Activated naive CD4-positive, alpha-beta T cell treated with anti-CD3 and anti-CD28 coated beads, Interleukin-2, amount 10 ng/mL, durations not matched to agents 7 days and 5 days (primary cell): ENCODE measurements at regions not wholly inside any gene's neighbourhood (a gene's known extent, or its start where the extent isn't known, plus 50 kb on each side); places are given as distances from the start of the nearest gene placed in this dataset.

Source experiments
- CTCF ChIA-PET: fragments of 350-600 bp; sonication (Branson Sonifier 250); formaldehyde crosslinking; loops from one replicate; lab custom pipeline; 2021; ENCODE audit warnings: antibody characterized with exemption; lab: Charles Lee
- DNase-seq: peaks from one replicate; pipeline ENCODE4 v3.0.0-alpha.2; 2020
- H3K27ac Mint-ChIP-seq: one replicate; pipeline ENCODE4 v1.8.0; 2021; ENCODE audit warnings: mild to moderate bottlenecking, moderate library complexity, mixed read lengths
- H3K27me3 Mint-ChIP-seq: one replicate; pipeline ENCODE4 v1.8.0; 2021; ENCODE audit warnings: mild to moderate bottlenecking, mixed read lengths
- H3K36me3 Mint-ChIP-seq: one replicate; pipeline ENCODE4 v1.8.0; 2021; ENCODE audit warnings: mixed read lengths
- H3K4me1 Mint-ChIP-seq: one replicate; pipeline ENCODE4 v1.8.0; 2021; ENCODE audit warnings: mixed read lengths
- H3K4me3 Mint-ChIP-seq: one replicate; pipeline ENCODE4 v1.8.0; 2021; ENCODE audit warnings: mild to moderate bottlenecking, moderate library complexity, mixed read lengths
- H3K9me3 Mint-ChIP-seq: one replicate; pipeline ENCODE4 v1.8.0; 2021; ENCODE audit warnings: mixed read lengths

DNA sequence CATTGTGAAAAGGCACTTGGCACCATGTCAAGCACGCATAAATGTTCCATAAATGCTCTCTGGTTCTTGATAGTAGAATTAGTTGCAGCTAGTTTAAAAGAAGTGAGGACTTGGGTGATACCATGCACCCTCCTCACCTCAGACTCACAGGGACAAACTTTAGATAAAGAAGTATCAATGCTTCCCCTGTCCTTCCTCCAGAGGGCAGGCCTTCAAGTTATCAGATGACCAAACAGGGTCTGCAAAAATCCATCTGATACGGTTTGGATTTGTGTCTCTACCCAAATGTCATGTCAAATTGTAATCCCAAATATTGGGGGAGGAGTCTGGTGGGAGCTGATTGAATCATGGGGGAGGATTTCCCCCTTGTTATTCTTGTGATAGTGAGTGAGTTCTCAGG, 54.1 kb downstream of the C1QL2 start:
- Mint-ChIP-seq H3K9me3 (no peaks in the 10 kb centered on the region), H3K4me3 (no peak overlapping the region), H3K4me1 (no peaks in the 10 kb centered on the region), H3K36me3 (no peaks in the 10 kb centered on the region), H3K27ac (no peak overlapping the region), H3K27me3 (no peaks in the 10 kb centered on the region)
- CTCF ChIA-PET, result no interaction called here
- DNase-seq, result no peak

DNA sequence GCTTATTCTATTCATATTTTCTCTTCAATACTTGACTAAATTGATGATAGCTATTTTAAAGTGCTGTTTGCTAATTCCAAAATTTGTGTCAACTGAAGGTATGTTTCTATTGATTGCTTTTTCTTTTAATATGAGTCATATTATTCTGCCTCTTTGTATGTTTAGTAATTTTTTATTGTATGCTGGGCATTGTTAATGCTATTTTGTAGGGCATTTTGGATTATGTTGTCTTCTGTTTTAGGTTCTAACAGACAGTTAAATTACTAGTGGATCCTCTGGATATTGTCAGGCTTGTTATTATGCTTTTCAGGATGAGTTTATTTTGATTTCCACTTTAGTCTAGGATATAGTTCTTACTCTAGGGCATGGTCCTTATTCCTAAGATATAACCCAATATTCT, 55.6 kb downstream of the C1QL2 start:
- Mint-ChIP-seq H3K27ac (no peak overlapping the region), H3K4me1 (no peaks in the 10 kb centered on the region), H3K27me3 (no peaks in the 10 kb centered on the region), H3K4me3 (no peak overlapping the region), H3K36me3 (no peaks in the 10 kb centered on the region), H3K9me3 (no peaks in the 10 kb centered on the region)
- DNase-seq, result no peak
- CTCF ChIA-PET, result no interaction called here

DNA sequence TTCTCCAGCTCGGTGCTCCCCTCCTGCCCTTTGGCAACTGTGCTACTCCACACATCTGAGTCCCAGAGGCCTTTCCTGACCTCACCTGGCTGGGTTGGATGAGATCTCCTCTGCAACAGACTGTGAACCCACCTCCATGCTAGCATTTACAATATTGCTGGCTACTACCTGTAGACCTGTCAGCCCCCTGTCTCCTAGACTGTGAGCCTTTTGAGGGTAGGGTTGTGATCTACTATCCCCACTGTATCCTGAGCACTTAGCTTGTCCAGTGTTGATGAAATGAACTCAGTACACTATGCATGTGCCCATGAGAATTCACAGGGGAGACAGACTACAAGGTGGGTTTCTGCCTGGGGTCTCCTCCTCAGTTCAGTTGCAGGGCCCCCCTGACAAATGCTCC, 70.1 kb downstream of the C1QL2 start:
- no peak for DNase-seq
- no peak overlapping the region for H3K4me3 Mint-ChIP-seq
- H3K4me1 Mint-ChIP-seq, result no peaks in the 10 kb centered on the region
- H3K36me3 Mint-ChIP-seq, result no peaks in the 10 kb centered on the region
- no peak overlapping the region for H3K27ac Mint-ChIP-seq
- H3K27me3 Mint-ChIP-seq, result no peaks in the 10 kb centered on the region
- CTCF ChIA-PET, result no interaction called here
- no peaks in the 10 kb centered on the region for H3K9me3 Mint-ChIP-seq

DNA sequence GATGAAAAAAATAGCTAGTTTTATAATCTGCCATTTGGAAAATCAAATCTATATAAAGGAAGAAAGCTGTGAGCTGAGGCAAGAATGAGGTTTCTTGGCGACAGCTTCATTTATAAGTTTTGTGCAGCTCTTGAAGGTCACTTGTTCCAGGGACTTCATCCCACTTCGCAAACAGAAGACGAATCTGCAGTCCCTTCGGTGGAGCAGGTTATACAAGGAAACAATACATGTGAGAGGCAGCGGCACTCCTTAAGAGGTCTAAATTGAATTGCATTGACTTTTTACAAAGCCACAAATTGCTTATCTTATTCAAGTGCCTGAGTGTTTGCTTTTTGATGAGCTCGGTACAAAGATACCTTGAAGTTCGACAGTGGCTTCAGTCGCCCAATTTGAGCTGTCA, 72.2 kb downstream of the C1QL2 start:
- no peaks in the 10 kb centered on the region for H3K36me3 Mint-ChIP-seq
- no peak for DNase-seq
- H3K4me3 Mint-ChIP-seq, result no peak overlapping the region
- H3K9me3 Mint-ChIP-seq, result no peaks in the 10 kb centered on the region
- CTCF ChIA-PET, result no interaction called here
- H3K27ac Mint-ChIP-seq, result no peak overlapping the region
- H3K4me1 Mint-ChIP-seq, result no peaks in the 10 kb centered on the region
- H3K27me3 Mint-ChIP-seq, result no peaks in the 10 kb centered on the region

DNA sequence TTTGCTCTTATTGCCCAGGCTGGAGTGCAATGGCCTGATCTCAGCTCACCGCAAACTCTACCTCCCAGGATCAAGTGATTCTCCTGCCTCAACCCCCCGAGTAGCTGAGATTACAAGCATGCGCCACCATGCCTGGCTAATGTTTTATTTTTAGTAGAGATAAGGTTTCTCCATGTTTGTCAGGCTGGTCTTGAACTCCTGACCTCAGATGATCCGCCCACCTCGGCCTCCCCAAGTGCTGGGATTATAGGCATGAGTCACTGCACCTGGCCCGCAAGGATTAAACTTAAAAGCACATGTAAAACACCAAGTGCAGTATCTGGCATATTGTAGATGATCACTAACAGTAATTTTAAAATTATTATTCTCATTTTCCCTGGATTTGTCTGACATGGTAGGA, 72.9 kb downstream of the C1QL2 start:
- H3K27me3 Mint-ChIP-seq, result no peaks in the 10 kb centered on the region
- H3K4me3 Mint-ChIP-seq, result no peak overlapping the region
- no peaks in the 10 kb centered on the region for H3K36me3 Mint-ChIP-seq
- no peaks in the 10 kb centered on the region for H3K9me3 Mint-ChIP-seq
- H3K27ac Mint-ChIP-seq, result no peak overlapping the region
- CTCF ChIA-PET, result no interaction called here
- H3K4me1 Mint-ChIP-seq, result no peaks in the 10 kb centered on the region
- no peak for DNase-seq

DNA sequence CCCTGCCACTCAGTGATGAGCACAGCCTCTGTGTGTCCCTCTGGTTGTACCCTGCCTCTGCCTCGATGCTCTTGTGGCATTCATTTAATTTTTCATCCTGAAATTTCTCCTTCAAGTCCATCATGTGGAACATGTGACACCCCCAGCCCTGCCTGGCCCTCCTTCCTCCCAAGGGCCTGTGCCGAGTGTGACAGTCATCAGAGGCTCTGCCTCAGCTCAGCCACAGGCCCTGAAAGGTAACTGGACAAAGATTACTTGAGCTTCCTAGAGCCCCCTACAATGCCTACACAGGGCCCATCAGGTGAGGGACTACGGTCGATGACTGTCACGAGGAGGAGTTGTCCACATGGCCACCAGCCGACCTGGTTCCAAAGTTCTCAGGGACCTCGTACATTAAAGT, 75.1 kb downstream of the C1QL2 start:
- Mint-ChIP-seq H3K27ac (no peak overlapping the region), H3K36me3 (no peaks in the 10 kb centered on the region), H3K4me3 (no peak overlapping the region), H3K9me3 (no peaks in the 10 kb centered on the region), H3K4me1 (no peaks in the 10 kb centered on the region), H3K27me3 (no peaks in the 10 kb centered on the region)
- CTCF ChIA-PET, result no interaction called here
- no peak for DNase-seq

DNA sequence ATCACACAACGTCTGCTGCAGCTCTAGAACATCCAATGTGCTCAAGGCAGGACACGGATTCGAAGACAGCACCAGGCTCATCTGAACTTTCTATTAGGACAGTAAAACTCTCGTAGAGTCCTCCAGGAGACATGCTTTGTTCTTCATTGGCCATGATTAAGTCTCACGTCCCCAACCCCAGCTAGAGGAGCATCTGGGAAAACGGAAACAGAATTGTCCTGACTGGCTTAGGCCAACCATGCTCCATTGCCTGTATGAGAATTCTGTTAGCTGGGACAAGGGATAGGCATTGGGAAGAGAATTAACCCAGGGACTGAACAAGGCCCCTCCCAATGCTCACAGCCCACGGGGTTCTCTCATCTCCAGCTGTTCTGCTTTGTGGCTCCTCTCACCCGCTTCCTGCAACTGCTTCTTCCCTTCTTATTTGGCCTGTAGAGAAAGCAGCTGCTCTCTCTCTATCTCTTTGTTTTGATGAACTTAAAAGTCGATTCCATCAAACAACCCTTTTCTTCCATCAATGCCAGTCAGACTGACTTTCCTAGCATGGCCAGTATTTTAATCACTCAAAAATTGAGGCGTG, 75.6 kb downstream of the C1QL2 start:
- DNase-seq, result no peak
- CTCF ChIA-PET, result no interaction called here
- Mint-ChIP-seq H3K9me3 (no peaks in the 10 kb centered on the region), H3K27ac (no peak overlapping the region), H3K27me3 (no peaks in the 10 kb centered on the region), H3K4me3 (no peak overlapping the region), H3K36me3 (no peaks in the 10 kb centered on the region), H3K4me1 (no peaks in the 10 kb centered on the region)

DNA sequence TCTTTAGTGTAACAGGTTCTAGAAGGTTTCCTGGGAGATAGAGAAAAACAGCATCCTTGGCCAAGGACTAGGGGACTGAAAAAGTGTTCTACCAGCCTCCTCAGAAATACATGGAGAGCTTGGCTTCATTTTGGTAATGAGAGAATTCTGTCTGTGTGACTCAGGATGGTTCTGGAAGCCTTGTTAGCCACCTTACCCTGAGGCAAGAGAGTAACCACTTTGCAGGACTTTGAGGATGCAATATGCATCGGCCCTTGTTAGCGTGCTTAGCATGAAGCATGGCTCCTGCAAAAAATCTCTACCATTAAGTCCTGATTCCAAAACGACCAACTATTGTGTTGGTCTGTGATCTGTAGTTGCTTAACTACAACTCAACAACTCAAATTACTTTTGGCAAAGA, 79.8 kb downstream of the C1QL2 start:
- H3K4me3 Mint-ChIP-seq, result no peak overlapping the region
- no peaks in the 10 kb centered on the region for H3K27me3 Mint-ChIP-seq
- CTCF ChIA-PET, result no interaction called here
- H3K36me3 Mint-ChIP-seq, result no peaks in the 10 kb centered on the region
- no peaks in the 10 kb centered on the region for H3K9me3 Mint-ChIP-seq
- DNase-seq, result no peak
- H3K4me1 Mint-ChIP-seq, result no peaks in the 10 kb centered on the region
- H3K27ac Mint-ChIP-seq, result no peak overlapping the region

DNA sequence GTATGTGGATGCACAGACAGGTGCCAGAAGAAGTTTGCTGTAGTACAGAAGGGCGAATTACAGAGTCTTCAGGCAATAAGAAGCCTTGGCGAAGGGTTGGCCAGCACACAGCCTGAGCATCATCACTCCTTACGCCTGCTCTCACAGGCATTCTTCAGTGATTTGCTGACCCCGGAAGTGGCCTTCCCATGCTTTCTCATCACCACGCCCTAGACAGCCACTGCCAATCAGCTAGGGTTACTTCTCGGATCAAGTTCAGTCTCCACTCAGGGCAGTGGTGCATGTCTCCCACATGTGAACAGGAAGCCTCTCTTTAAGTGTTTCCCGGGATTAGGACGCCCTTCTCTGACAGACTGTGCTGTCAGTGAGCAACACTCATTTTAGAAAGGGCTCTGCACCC, 81.8 kb downstream of the C1QL2 start:
- no peak overlapping the region for H3K4me3 Mint-ChIP-seq
- CTCF ChIA-PET, result no interaction called here
- no peaks in the 10 kb centered on the region for H3K36me3 Mint-ChIP-seq
- H3K27me3 Mint-ChIP-seq, result no peaks in the 10 kb centered on the region
- H3K27ac Mint-ChIP-seq, result no peak overlapping the region
- H3K9me3 Mint-ChIP-seq, result no peaks in the 10 kb centered on the region
- H3K4me1 Mint-ChIP-seq, result no peaks in the 10 kb centered on the region
- no peak for DNase-seq

DNA sequence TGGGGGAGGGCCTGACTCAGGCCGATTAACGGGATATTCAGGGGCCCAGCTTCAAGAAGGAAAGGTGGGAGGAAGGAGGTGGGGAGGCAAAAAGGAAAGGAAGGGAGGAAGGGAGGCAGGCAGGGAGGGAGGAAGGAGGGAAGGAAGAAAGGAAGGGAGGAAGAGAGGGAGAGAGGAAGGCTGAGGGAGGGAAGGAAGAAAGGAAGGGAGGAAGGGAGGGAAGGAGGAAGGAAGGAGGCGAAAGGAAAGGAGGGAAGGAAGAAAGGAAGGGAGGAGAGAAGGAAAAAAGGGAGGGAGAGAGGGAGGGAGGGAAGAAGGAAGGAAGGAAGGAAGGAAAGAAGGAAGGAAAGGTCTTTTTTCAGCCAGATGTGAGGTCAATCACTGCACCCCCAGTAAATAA, 85.3 kb downstream of the C1QL2 start:
- CTCF ChIA-PET, result no interaction called here
- no peaks in the 10 kb centered on the region for H3K27me3 Mint-ChIP-seq

DNA sequence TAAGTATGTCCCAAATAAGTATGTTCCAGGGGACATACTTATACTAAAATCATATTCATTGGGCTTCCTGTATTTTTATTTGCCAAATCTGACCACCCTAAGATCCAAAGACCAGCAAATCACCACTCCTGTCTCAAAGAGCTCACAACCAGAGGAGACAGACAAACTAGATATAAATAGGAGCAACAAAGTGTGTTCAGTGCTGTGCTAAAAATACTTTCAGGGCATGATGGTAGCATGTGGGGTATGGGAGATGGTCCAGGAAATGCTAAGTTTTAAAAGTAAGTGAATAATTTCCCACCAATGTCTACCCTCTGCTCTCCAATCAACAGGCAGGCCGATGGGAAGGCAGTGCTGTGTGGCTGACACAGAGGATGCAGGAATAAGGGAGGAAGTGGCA, 87.1 kb downstream of the C1QL2 start:
- DNase-seq, result no peak
- Mint-ChIP-seq H3K27me3 (no peaks in the 10 kb centered on the region), H3K9me3 (no peaks in the 10 kb centered on the region), H3K4me1 (no peaks in the 10 kb centered on the region), H3K27ac (no peak overlapping the region), H3K36me3 (no peaks in the 10 kb centered on the region), H3K4me3 (no peak overlapping the region)
- CTCF ChIA-PET, result no interaction called here

More for the DNA sequence above, 85.3 kb downstream of the C1QL2 start:
- H3K9me3 Mint-ChIP-seq, result no peaks in the 10 kb centered on the region
- H3K4me3 Mint-ChIP-seq, result no peak overlapping the region
- H3K4me1 Mint-ChIP-seq, result no peaks in the 10 kb centered on the region
- no peak overlapping the region for H3K27ac Mint-ChIP-seq
- DNase-seq, result no peak
- H3K36me3 Mint-ChIP-seq, result no peaks in the 10 kb centered on the region

DNA sequence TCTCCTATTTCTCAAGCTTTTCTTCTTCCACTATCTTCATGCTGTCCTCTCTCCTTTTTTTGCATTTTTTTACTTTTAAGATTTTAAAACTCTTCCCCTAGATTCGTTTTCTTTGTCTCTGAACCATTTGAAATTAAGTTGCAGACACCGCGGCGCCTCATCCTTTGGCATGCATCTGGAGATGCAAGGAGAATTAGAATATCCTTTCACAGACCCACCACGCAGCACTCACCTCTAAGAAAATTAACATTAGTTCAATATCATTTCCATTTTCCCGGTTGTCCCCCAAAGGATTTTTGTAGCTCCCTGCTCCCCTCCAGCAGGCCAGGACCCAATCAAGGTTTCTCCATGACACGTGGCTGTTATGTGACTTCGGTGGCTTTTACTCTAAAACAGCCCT, 88.8 kb downstream of the C1QL2 start:
- CTCF ChIA-PET, result no interaction called here
- Mint-ChIP-seq H3K27me3 (no peaks in the 10 kb centered on the region), H3K4me3 (no peak overlapping the region), H3K9me3 (no peaks in the 10 kb centered on the region), H3K27ac (no peak overlapping the region), H3K4me1 (no peaks in the 10 kb centered on the region), H3K36me3 (no peaks in the 10 kb centered on the region)
- DNase-seq, result no peak

DNA sequence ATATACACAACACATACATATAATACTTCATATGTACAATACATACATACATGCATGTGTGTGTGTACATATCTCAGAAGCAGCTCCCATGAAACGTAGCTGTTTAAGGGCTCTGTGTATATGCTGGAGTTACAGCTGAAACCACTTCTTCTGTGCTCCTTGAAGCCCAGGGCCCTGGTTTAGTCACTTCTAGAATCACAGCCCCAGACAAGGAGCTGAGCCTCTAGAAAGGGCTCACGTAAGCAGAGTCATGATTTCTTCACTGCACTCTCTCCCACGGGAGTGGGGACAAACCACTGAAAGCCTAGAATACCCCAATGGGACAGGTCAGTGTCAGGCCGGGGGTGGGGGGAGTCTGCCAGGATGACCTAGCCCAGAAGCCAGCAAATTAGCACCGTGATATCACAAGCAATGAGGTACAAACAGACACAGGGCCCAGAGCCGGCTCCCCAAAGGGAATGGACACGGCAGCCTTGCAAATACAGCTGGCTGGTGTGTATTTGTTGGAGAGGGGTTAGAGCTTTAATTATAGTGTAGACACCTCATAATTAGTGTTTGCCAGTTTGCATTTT, 90.3 kb downstream of the C1QL2 start:
- CTCF ChIA-PET, result no interaction called here
- H3K4me1 Mint-ChIP-seq, result no peaks in the 10 kb centered on the region

DNA sequence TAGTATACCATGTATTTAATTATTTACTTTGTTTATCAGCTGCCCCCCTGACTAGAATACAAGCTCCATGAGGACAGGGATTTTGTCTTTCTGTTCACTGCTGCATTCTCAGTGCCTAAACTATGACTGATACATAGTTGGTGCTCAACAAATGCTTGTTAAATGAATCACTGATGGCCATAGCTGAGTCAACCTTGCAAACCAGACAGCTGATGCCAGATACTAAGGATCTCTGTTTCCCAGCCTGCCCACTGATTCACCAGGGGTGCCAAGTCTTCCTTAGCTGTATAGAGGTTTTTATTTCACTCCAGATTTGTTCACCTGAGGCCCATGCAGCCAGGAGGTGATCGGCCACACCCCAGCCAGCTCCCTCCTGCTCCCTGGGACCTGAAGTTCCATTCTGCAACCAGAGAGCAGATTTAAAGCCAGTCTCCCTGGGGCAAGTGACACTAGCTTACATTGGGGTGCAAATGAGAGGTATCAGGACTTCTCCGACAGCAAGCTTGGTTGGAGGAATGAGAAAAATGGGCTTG, 92.2 kb downstream of the C1QL2 start:
- H3K27ac Mint-ChIP-seq, result no peak overlapping the region
- CTCF ChIA-PET, result no interaction called here
- H3K27me3 Mint-ChIP-seq, result no peaks in the 10 kb centered on the region
- H3K4me1 Mint-ChIP-seq, result no peaks in the 10 kb centered on the region
- no peaks in the 10 kb centered on the region for H3K36me3 Mint-ChIP-seq
- no peak for DNase-seq
- H3K4me3 Mint-ChIP-seq, result no peak overlapping the region
- no peaks in the 10 kb centered on the region for H3K9me3 Mint-ChIP-seq

More for the DNA sequence above, 90.3 kb downstream of the C1QL2 start:
- no peaks in the 10 kb centered on the region for H3K36me3 Mint-ChIP-seq
- no peaks in the 10 kb centered on the region for H3K27me3 Mint-ChIP-seq
- no peak overlapping the region for H3K4me3 Mint-ChIP-seq
- H3K27ac Mint-ChIP-seq, result no peak overlapping the region
- DNase-seq, result no peak
- H3K9me3 Mint-ChIP-seq, result no peaks in the 10 kb centered on the region

DNA sequence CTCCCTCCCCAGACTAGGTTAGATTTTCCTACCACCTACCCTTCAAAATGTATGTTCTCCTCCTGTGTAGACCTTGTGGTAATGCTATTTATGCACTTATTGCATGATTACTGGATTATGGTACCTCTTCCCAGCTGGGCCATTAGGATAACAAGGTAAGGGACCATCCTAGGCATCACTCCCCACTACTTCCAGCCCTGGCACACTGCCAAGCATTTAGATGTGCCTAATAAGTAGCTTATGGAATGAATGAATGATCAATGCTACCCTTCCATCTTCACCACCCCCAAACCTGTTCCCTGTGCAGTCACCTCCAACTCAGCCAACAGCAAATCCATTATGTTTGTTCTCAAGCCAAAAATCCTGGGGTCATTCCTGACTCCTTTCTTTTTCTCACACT, 93.4 kb downstream of the C1QL2 start:
- H3K4me3 Mint-ChIP-seq, result no peak overlapping the region
- no peaks in the 10 kb centered on the region for H3K36me3 Mint-ChIP-seq
- H3K27ac Mint-ChIP-seq, result no peak overlapping the region
- no peaks in the 10 kb centered on the region for H3K27me3 Mint-ChIP-seq
- H3K4me1 Mint-ChIP-seq, result no peaks in the 10 kb centered on the region
- no peak for DNase-seq
- CTCF ChIA-PET, result no interaction called here
- no peaks in the 10 kb centered on the region for H3K9me3 Mint-ChIP-seq
